Left forelimb (tissue), 1 donor: ENCODE measurements at regions not wholly inside any gene's neighbourhood (a gene's known extent, or its start where the extent isn't known, plus 50 kb on each side); places are given as distances from the start of the nearest gene placed in this dataset.
"Not testable (repeated sequence)": the region's sequence is repeated elsewhere in the genome, so short reads cannot be mapped to it uniquely, and the experiment has no call there.

ENCODE experiments used
- DNase-seq: peaks from one replicate; pipeline ENCODE4 v3.0.0-alpha.2; 2018; ENCODE audit warnings: low spot score

- no peak for DNase-seq
Observed at GRCh38 chr4:26241179-26241578, 79.6 kb upstream of the RBPJ start.

GRCh38 chr4:26242451-26242850, 78.4 kb upstream of the RBPJ start:
- DNase-seq, result no peak

DNA sequence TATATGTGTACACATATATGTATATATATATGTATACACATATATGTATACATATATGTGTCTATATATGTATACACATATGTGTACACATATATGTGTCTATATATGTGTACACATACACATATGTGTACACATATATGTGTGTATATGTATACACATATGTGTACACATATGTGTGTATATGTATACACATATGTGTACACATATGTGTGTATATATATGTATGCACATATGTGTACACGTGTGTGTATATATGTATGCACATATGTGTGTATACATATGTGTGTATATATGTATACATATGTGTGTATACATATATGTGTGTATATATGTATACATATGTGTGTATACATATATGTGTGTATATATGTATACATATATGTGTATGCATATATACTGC, 76.7 kb upstream of the RBPJ start:
- not testable (repeated sequence) for DNase-seq

DNA sequence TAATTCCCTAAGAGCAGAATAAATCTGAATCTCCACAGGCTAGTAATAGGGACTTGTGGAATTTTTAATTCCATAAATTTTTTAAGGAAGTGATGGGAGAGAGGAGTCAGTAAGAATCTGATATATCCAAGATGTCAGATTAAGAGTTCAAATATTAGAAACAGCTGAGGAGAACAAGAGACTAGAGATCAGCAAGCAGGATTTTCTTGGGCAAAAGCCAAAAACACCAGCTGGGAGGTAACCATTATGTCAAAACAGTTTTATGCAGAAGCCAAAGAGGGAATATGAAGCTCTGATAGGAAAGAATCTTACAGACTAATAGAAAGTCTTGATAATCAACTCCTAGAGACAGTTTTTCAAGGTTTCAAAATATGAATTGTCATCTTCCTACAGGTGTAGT, 72.2 kb upstream of the RBPJ start:
- no peak for DNase-seq

- DNase-seq, result no peak
Observed at GRCh38 chr4:26252349-26253025, 68.3 kb upstream of the RBPJ start.

DNA sequence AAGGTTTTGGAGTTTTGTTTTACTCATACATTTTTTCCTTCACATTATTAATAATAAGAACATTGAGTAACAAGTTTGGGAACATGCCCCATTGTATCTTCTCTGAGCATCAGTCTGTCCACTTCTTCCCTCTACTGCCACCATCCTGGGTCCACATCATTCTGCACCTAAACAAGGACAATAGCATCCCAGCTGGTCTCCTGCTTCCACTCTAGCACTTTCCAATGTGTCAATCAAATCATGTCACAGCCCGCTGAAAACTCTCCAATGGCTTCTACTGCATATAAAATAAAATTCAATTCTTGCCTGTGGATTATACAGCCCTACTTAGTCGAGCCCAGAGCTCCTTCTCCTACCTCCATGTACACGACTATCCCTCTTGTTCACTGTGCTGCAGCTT, 66.8 kb upstream of the RBPJ start:
- no peak for DNase-seq

GRCh38 chr4:26255989-26256388, 64.8 kb upstream of the RBPJ start:
- DNase-seq, result no peak

DNA sequence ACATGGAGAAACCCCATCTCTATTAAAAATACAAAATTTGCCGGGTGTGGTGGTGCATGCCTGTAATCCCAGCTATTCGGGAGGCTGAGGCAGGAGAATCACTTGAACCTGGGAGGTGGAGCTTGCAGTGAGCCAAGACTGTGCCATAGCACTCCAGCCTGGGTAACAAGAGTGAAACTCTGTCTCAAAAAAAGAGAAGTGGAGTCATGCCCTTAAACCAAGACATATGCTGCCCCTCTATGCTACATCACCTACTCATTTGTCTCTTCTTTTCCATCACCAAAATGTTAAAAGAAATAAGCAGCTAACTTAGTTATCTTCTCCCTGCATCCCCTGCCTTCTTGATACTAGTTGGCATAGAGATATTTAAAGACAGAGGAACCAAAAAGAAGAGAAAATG, 63.4 kb upstream of the RBPJ start:
- not testable (repeated sequence) for DNase-seq

DNA sequence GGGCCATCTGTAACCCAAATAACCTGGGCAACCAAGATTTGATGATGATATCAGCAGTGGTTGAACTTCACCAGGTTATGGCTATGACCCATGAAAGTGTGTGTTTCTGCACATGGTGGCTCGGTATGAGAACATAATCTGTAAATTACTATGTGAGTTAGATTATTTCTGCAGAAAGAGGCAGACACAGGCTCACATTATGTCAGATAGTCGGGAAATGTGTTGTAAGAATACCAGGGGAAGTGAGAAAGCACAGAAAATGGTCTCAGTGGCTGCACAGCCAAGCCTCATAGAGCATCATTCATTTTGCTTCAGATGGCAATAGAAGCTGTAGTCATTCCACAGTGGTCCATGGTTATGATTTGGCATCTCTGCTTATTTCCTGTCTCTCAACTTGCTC, 63.0 kb upstream of the RBPJ start:
- no peak for DNase-seq

GRCh38 chr4:26260571-26260970, 60.2 kb upstream of the RBPJ start:
- no peak for DNase-seq

GRCh38 chr4:26261405-26261804, 59.4 kb upstream of the RBPJ start:
- no peak for DNase-seq

- DNase-seq, result no peak
Observed at GRCh38 chr4:26263165-26263564, 57.6 kb upstream of the RBPJ start.

GRCh38 chr4:26264109-26264508, 56.7 kb upstream of the RBPJ start:
- DNase-seq, result no peak

GRCh38 chr4:26267087-26267486, 53.7 kb upstream of the RBPJ start:
- peak; percentile 80 for DNase-seq

GRCh38 chr4:26268246-26268645, 52.6 kb upstream of the RBPJ start:
- no peak for DNase-seq

DNA sequence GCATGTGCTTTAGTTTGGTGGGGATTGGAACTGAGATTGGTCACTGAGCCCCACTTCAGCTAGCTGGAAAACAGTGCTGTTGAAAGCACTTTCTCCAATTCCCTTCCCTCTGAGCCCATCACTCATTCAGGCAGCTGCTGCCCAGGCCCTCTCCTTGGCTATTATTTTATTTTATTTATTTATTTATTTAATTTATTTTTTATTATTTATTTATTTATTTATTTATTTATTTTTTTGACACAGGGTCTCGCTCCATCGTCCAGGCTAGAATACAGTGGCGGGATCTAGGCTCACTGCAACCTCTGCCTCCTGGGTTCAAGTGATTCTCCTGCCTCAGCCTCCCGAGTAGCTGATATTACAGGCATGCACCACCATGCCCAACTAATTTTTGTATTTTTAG, 51.8 kb upstream of the RBPJ start:
- no peak for DNase-seq
